ENCODE measurements at regions not wholly inside any gene's neighbourhood (a gene's known extent, or its start where the extent isn't known, plus 50 kb on each side); places are given as distances from the start of the nearest gene placed in this dataset.

DNA sequence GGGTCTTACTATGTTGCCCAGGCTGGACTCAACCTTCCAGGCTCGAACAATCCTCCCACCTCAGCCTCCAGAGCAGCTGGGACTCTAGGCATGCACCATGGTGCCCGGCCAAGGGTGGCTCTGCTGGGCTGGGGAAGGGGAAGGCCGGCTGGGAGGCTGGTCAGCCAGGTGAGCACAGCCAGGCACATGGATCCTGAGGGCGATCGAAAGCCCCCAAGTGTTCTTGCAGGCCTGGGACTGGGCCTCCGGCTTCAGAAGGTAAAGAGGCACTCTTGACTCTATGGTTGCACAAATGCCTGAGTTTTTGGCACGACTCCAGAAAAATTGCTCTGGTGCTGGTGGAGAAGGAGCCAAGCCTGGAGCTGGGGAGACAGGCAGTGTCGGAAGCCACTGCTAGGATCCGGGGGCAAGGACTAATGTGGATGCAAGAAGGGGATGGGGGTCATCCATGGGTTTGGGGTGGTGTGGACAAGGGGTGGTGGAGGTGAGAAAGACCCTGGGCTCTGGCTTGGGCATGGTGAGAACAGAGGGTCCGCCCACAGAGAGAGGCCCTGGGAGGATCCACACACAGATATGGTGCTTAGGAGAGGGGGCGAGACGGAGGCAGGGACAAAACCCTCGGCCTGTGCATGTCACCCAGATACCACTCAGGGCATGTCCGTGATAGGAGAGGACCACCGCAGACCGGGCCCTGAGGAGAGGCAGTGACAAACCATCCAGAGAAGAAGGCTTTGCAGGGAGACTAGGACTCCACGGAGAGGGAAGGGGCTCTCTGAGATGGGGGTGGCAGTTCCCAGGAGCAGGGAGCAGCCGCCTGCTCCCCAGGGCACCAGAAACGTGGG, 51.1 kb upstream of the COL5A1 start:
- DNase-seq = no peak

- no peak for DNase-seq
Measured at GRCh38 chr9:134591082-134591571, 50.5 kb upstream of the COL5A1 start.

DNA sequence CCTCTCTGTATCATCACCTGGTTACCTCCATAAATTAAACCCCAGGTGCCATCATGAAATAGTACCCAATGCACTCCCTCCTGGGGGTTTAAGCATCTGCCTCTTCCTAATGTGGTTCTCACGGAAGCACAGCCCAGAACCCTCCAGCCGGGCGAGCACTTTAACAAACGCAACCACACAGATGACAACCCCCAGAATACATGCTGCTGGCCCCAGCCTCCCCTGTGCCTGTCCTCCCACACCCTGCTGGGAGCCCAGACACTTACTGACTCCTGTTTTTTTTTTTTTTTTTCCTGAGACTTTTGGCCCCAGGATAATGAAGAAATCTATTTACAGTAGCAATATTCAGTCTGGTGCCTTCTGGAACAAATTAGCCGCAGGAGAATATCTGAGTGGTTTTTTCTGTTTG, 50.0 kb upstream of the COL5A1 start:
- DNase-seq = no peak
